Uterus (tissue), 2 donors: ENCODE measurements at regions not wholly inside any gene's neighbourhood (a gene's known extent, or its start where the extent isn't known, plus 50 kb on each side); places are given as distances from the start of the nearest gene placed in this dataset.

Source experiments
- POLR2A ChIP-seq, 2 donors: fragments of 450-650 bp; IDR thresholded peaks; one replicate each; pipeline ENCODE4 v1.6.1; 2016; ENCODE audit warnings: antibody characterized with exemption in 2 of 2, mild to moderate bottlenecking in 1 of 2, moderate library complexity in 1 of 2
- TF ChIP-seq, protein P1 (sequence below), 4 experiments: fragments of 200-600 bp in 2 of 4; fragments of 450-650 bp in 2 of 4; sonication (generic) in 2 of 4; IDR thresholded peaks; one replicate each; pipeline ENCODE4 v1.5.1; 2016 to 2019; ENCODE audit warnings: antibody characterized with exemption in 4 of 4, mild to moderate bottlenecking in 2 of 4, moderate library complexity in 1 of 4

DNA sequence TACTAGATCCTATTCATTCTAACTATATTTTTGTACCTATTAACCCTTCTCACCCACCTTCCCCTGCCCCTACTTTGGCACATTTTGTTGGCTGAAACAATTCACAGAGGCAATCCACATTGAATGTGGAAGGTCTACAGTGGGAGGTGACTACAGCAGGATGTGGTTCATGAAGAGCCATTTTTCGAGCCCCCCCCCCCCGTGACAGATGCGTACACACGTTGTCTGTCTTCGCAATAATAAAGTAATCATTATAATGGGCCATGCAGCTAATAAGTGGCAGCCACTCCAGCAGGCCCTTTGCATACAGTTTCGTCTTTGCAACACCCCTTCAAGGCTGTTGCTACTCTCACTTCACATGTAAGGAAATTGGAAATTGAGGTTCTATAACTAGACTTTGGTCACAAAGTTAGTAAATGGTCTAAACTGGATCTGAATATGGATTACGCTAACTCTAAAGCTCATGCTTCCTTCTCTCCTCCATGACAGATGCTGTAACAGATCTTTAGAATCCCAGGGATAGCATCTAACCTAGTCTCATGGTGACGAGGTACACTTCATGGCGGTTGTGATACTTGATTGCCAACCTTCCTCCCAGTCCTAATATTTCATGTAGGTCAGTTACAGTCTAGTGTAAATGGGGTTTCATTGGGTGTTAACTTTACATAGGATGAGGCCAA lies 176.8 kb downstream of the MYCN start:
- TF ChIP-seq, protein P1, sequence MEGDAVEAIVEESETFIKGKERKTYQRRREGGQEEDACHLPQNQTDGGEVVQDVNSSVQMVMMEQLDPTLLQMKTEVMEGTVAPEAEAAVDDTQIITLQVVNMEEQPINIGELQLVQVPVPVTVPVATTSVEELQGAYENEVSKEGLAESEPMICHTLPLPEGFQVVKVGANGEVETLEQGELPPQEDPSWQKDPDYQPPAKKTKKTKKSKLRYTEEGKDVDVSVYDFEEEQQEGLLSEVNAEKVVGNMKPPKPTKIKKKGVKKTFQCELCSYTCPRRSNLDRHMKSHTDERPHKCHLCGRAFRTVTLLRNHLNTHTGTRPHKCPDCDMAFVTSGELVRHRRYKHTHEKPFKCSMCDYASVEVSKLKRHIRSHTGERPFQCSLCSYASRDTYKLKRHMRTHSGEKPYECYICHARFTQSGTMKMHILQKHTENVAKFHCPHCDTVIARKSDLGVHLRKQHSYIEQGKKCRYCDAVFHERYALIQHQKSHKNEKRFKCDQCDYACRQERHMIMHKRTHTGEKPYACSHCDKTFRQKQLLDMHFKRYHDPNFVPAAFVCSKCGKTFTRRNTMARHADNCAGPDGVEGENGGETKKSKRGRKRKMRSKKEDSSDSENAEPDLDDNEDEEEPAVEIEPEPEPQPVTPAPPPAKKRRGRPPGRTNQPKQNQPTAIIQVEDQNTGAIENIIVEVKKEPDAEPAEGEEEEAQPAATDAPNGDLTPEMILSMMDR (IDR thresholded peaks at IDR 0.05): no peak
- no peak for TF ChIP-seq POLR2A (IDR thresholded peaks at IDR 0.05)
